GM18520 (cell line): ENCODE measurements at regions not wholly inside any gene's neighbourhood (a gene's known extent, or its start where the extent isn't known, plus 50 kb on each side); places are given as distances from the start of the nearest gene placed in this dataset.
A peak's percentile ranks its signal among the peaks of the same experiment; 100 is the strongest.

ENCODE experiments used
- ATAC-seq: cut with Tn5 transposase; IDR thresholded peaks from one replicate; pipeline ENCODE4 v1.9.1; 2021; ENCODE audit not compliant: unreplicated experiment

DNA sequence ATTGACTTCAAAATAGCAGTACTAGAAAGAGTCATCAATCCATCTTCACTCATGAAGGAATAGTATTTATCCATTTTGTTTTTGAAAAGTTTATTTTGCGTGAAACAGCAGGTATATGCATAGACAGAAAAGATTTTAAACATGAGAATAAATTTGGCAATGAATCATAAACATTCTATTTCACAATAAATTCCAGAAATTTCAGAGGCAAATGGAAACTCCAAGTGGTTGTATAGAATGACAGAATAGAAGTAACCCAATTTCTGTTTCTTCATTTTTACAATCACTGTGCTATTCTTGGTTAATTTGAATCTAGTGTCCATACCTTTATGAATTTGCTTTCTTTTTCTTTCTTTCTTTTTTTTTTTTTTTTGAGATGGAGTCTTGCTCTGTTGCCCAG lies 173.0 kb upstream of the ECI2 start:
- ATAC-seq = no peak

DNA sequence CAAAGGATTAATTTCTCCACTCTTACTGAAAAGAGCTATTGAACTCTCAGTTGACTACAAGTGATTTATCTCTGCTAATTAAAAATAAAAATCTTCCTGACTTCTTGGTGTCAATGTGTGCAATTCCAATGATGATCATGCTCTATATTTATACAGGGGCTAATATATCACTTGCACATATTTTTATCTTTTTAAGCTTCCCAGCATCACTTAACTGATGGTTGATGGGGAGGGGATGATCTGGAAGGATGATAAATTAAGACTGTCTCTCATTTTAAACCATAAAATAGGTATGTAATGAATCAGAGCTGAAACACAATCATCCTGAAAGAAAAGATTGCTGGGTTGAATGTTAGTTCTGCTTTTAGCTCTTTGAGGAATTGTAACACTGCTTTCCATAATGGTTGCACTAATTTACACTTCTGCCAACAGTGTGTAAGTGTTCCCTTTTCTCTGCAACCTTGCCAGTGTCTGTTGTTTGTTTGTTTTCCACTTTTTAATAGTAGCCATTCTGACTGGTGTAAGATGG lies 169.6 kb upstream of the ECI2 start:
- ATAC-seq = no peak

- no peak for ATAC-seq
Measured at GRCh38 chr6:4303638-4304037, 168.3 kb upstream of the ECI2 start.

DNA sequence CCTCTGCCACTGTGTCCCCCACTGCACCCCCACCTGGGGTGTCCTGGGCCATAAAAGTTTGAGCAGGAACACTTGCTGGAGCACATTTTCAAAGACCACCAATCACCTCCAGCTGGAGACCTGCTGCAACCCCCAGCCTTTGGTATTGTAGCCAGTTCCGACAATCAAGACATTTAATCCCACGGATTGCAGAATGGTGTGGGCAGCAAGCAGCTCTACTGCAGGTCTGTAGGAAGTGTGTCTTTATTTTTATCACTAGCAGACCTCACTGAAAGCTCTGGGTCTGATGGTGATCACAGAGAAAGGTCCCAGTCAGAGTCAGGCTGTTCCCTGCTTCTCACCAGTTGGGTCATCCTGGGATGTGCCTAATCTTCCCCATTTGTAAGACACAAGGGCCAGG lies 167.1 kb upstream of the ECI2 start:
- ATAC-seq = no peak

DNA sequence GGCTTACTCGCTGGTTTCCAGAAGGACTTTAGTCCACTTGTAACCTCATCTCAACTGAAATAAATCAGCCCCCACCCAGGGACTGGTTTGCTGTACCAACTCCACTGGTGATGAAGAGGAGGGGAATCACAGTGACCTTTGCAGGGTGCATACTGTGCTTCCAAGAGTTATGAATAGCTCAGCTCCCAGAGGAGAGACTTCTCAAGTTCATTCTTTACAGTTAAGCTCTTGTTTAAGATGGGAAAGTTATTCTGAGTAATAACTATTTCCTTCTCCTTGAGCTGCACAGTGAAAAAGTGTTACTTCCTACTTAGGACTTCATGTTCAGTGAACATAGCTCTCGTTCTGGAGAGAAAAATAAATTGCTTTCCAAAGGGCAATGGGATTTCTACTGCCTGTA lies 166.5 kb upstream of the ECI2 start:
- ATAC-seq = no peak

GRCh38 chr6:4300917-4301316 lies 165.5 kb upstream of the ECI2 start:
- no peak for ATAC-seq

- ATAC-seq = no peak
Measured at GRCh38 chr6:4299476-4299875, 164.1 kb upstream of the ECI2 start.

GRCh38 chr6:4297348-4297747 lies 162.0 kb upstream of the ECI2 start:
- no peak for ATAC-seq

- no peak for ATAC-seq
Measured at GRCh38 chr6:4296552-4296951, 161.2 kb upstream of the ECI2 start.

DNA sequence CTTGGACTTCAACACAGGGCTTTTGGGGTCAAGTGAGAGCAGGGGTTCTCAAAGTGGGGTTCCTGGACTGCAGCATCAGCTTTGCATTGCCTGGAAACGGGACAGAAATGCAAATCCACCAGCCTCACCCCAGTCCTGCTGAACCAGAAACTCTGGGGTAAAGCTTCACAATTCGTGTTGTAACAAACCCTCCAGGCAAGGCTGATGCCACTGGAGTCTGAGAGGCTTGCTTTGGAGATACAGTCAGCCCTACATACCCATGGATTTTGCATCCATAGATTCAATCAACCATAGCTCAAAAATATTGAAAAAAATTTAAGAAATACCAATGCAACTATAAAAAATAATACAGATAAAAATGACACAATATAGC lies 160.4 kb upstream of the ECI2 start:
- ATAC-seq = no peak

GRCh38 chr6:4295058-4295782 lies 159.8 kb upstream of the ECI2 start:
- no peak for ATAC-seq

- no peak for ATAC-seq
Measured at GRCh38 chr6:4294636-4295035, 159.3 kb upstream of the ECI2 start.

DNA sequence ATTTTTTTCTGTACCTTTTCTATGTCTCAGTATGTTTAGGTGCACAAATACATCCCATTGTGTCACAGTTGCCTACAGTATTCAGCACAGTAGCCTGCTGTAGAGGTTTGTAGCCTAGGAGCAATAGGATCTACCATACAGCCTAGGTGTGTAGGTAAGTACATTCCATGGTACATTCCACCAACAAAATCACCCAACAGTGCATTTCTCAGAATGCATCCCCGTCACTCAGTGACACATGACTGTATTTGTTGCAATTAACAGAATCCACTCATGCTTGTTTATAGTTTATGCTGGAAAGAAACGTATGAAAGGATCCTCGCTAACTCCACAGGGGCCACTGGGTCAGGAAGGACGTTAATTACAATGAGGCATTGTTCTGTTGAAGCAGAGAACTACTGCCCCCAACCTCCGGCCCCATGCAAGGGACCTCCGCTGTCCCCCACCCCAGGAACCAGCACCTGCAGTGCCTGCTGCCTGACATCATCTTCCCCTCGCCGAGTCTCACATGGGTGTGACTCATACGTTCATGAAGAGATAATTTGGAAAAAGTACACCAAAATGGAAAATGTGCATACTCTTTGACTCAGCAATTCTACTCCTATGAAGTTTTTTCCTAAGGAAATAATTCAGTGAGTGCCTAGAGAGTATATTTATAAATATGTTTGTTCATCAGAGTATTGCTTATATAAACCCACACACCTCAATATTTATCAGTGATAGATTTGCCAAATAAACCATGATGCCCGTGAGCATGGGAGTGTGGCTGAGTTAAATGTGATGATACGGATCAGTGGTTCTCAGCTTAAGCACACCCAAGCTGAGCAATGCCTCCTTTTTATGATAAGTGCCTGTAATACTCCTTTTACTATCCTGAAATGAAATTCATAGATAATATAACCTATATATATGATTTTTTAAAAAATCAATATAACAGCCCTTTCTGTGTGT lies 156.4 kb upstream of the ECI2 start:
- ATAC-seq = no peak

DNA sequence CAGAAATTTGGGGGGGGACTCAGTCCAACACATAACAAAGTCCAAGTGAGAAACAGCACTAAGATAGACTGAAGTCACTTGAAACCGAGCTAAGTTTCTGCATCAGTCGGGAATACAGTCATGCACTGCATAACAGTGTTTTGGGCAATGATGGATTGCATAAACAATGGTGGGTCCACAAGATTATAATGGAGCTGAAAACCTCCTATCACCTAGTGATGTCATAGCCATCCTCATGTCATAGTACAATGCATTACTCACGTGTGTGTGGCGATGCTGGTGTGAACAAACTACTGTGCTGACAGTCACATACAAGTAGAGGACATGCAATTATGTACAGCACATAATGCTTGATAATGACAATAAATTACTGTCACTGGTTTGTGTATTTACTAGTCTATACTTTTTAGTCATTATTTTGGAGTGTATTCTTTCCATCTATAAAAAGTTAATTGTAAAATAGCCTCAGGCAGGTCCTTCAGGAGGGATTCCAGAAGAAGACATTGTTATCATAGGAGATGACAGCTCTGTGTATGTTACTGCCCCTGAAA lies 154.5 kb upstream of the ECI2 start:
- no peak for ATAC-seq

- no peak for ATAC-seq
Measured at GRCh38 chr6:4287811-4288244, 152.5 kb upstream of the ECI2 start.

DNA sequence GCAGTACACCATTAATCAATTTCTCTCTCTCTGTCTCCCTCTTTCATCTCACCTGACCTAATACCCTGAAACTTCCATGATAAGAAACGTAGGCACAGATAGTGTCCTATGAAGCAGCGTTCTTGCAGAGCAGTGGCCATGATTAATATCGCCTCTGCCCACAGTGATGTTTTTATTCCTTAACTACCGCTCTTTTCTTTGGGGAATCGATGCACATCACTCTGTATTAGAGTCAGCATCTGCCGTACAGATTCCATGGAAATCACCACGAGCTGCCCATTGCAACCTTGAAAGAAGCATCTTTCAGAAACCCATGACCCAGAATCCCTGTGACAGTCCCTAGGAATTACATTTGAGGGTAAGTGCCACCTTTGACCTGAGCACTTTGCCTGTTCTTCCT lies 152.0 kb upstream of the ECI2 start:
- no peak for ATAC-seq

GRCh38 chr6:4282926-4283325 lies 147.6 kb upstream of the ECI2 start:
- no peak for ATAC-seq

DNA sequence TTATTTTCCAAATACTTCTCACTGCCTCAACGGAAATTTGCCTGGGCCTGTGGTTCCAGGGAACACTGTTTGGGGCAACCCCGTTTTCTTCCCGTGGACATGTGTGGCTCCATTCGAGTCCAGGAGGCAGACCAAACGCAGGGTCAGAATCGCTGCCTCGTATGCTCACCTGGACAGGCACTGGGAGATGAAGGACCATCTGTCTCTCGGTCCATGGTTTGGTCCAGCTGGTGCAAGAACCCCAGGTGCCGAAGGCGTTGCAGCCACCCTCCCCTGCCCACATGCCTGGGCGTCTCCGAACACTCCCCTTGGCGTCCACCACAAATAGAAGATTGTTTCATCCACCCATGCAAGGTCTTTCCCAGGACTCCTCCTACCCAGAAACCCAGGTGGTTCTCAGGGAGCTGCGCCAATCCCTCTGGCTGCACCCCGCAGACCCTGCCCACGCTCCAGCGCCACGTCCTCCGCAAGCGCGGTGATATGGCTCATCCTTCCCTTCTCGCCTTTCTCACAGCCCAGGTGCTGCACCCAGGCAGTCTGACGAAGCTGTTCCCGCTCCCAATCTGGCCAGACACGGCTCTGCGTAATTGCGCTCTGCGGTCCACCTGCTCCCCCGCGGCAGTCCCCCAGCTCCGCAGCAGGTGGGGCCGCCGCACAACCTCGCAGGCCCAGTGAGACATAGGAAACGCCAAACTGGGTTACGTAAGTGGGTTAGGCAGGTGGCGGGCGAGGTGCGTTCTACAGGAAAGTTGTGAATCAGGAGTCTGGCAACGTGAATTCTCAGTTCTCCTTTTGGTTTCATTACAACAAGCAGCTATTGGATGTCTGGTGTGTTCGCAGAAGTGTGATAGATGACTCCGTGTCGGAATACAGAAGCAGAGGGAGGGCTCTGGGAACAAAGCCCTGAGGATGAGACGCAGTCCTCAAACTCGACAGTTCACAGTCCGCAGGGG lies 146.2 kb upstream of the ECI2 start:
- peak; percentile 64 for ATAC-seq

DNA sequence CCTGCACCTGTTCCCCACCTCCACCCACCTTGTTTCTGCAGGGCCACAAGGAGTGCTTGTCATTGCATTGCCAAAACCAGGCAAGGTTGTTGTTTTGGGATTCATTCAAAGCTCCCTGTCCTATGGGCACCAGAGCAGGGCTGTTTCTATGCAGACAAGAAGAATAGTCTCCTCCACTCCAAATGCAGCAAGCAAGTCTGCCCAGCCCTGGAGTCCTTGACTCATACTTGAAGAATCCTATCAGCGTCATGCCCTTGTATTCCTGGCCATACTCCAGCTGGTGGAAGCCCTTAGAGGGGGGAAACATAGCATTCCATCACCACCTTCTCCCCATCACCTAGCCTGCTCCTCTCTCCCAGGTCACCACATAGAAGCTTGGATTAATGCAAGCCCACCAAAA lies 145.3 kb upstream of the ECI2 start:
- no peak for ATAC-seq

GRCh38 chr6:4280031-4280430 lies 144.7 kb upstream of the ECI2 start:
- ATAC-seq = no peak
